MCF 10A (cell line): ENCODE measurements at regions not wholly inside any gene's neighbourhood (a gene's known extent, or its start where the extent isn't known, plus 50 kb on each side); places are given as distances from the start of the nearest gene placed in this dataset.

ENCODE experiments used
- BruUV-seq: library from RNA; stranded (reverse); fragments of 400-500 nt; replicated peaks from 2 replicates; lab custom pipeline; 2021; lab: Mats Ljungman, UMichigan
- CTCF ChIA-PET: fragments of 300-600 bp; sonication (Branson Sonifier 250); formaldehyde crosslinking; extraction: SDS; loops from one replicate; lab custom pipeline; 2021; ENCODE audit warnings: antibody characterized with exemption, inconsistent platforms; lab: Yijun Ruan, JAX
- POLR2A ChIA-PET: fragments of 300-600, 350-650 bp; sonication (Branson Sonifier 250); formaldehyde crosslinking; extraction: SDS; loops from one replicate; lab custom pipeline; 2020; ENCODE audit warnings: antibody characterized with exemption, inconsistent platforms; lab: Yijun Ruan, JAX
- DNase-seq: peaks from one replicate; pipeline ENCODE4 v3.0.0-alpha.2; 2018; ENCODE audit not compliant: unreplicated experiment
- H3K27ac Mint-ChIP-seq: one replicate; pipeline ENCODE4 v1.8.0; 2022; ENCODE audit warnings: mild to moderate bottlenecking, low read depth, mixed read lengths; ENCODE audit not compliant: unreplicated experiment
- H3K27me3 Mint-ChIP-seq: one replicate; pipeline ENCODE4 v1.8.0; 2022; ENCODE audit warnings: mixed read lengths; ENCODE audit not compliant: insufficient read depth, unreplicated experiment
- H3K36me3 Mint-ChIP-seq: one replicate; pipeline ENCODE4 v1.8.0; 2022; ENCODE audit warnings: mild to moderate bottlenecking, moderate library complexity, mixed read lengths; ENCODE audit not compliant: insufficient read depth, unreplicated experiment
- H3K4me1 Mint-ChIP-seq: one replicate; pipeline ENCODE4 v1.8.0; 2022; ENCODE audit warnings: mixed read lengths; ENCODE audit not compliant: insufficient read depth, unreplicated experiment
- H3K4me3 Mint-ChIP-seq: one replicate; pipeline ENCODE4 v1.8.0; 2022; ENCODE audit warnings: mild to moderate bottlenecking, moderate library complexity, mixed read lengths; ENCODE audit not compliant: unreplicated experiment
- H3K9me3 Mint-ChIP-seq: one replicate; pipeline ENCODE4 v1.8.0; 2022; ENCODE audit warnings: mixed read lengths; ENCODE audit not compliant: unreplicated experiment
- intact Hi-C: fragments of 100-400 bp; cut with micrococcal nuclease; formaldehyde crosslinking; loops from 2 replicates; pipeline ENCODE4 v1.14.1; 2022
- TF ChIP-seq, protein P1 (sequence below): fragments of 200-600 bp; IDR thresholded peaks from one replicate; pipeline ENCODE4 v1.8.0; 2022; ENCODE audit warnings: antibody characterized with exemption, mild to moderate bottlenecking; ENCODE audit not compliant: unreplicated experiment

- Mint-ChIP-seq H3K27ac (no peak overlapping the region), H3K9me3 (no peaks in the 10 kb centered on the region), H3K4me3 (no peak overlapping the region), H3K36me3 (no peaks in the 10 kb centered on the region), H3K4me1 (no peaks in the 10 kb centered on the region), H3K27me3 (no peaks in the 10 kb centered on the region)
- intact Hi-C loops = no loop called here
- ChIA-PET POLR2A (interaction anchor here (0.9 kb wide), 1 partner anchor 10 kb away, joined by 3 read pairs; no protein-coding TSS in a partner anchor), CTCF (interaction anchor here (0.6 to 1.4 kb wide), 4 partner anchors 8 to 460 kb away, joined by 3 to 5 read pairs (median 4); no protein-coding TSS in a partner anchor)
- no TSS peak for BruUV-seq
- no peak for DNase-seq
- TF ChIP-seq, protein P1, sequence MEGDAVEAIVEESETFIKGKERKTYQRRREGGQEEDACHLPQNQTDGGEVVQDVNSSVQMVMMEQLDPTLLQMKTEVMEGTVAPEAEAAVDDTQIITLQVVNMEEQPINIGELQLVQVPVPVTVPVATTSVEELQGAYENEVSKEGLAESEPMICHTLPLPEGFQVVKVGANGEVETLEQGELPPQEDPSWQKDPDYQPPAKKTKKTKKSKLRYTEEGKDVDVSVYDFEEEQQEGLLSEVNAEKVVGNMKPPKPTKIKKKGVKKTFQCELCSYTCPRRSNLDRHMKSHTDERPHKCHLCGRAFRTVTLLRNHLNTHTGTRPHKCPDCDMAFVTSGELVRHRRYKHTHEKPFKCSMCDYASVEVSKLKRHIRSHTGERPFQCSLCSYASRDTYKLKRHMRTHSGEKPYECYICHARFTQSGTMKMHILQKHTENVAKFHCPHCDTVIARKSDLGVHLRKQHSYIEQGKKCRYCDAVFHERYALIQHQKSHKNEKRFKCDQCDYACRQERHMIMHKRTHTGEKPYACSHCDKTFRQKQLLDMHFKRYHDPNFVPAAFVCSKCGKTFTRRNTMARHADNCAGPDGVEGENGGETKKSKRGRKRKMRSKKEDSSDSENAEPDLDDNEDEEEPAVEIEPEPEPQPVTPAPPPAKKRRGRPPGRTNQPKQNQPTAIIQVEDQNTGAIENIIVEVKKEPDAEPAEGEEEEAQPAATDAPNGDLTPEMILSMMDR = no peak
Observed at GRCh38 chr6:85023721-85024120, 259.3 kb upstream of the TBX18 start.

DNA sequence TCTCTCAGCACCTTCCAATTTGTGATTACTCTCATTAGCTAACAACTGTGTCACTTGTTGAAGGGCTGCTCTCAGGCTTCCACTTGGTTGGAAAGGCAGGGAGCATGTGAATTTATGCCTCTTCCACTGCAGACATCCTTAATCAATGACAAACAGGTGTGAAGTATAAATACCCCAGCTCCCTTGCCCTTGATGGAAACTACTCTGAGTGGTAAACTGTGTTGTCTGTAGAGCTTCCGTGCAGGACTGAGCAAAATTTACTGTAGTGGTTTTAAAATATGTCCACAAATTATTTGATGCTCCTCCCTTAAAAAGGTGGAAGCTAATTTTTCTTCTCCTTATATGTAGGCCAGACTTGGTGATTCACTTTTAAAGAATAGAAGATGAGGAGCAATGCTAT is 253.0 kb upstream of the TBX18 start:
- H3K4me3 Mint-ChIP-seq = no peak overlapping the region
- H3K36me3 Mint-ChIP-seq = no peaks in the 10 kb centered on the region
- no peaks in the 10 kb centered on the region for H3K27me3 Mint-ChIP-seq
- DNase-seq = no peak
- H3K9me3 Mint-ChIP-seq = no peaks in the 10 kb centered on the region
- no peaks in the 10 kb centered on the region for H3K4me1 Mint-ChIP-seq
- POLR2A ChIA-PET = no interaction called here
- BruUV-seq = no TSS peak
- TF ChIP-seq, protein P1 = no peak
- no peak overlapping the region for H3K27ac Mint-ChIP-seq
- intact Hi-C loops = no loop called here
- CTCF ChIA-PET = no interaction called here

DNA sequence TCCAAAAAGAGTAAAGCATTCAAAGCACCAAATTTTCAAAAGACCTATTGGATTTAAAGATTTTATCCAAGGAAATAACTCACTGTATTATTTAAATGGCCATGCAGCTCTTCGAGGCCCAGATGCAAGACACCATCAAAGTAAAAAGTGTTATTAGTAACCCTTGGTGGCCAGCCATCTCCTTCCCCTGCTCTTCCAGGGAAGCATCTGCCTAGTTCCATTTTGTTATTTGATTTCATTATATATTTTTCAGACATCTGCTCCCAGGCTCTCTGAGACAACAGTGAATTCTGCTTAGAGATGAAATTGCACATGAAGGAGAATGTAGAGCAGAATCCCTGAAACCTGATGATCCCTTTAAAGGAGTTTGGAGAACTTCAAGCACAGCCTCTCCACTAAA is 252.3 kb upstream of the TBX18 start:
- no TSS peak for BruUV-seq
- POLR2A ChIA-PET = no interaction called here
- Mint-ChIP-seq H3K4me3 (no peak overlapping the region), H3K27ac (no peak overlapping the region), H3K4me1 (no peaks in the 10 kb centered on the region), H3K27me3 (no peaks in the 10 kb centered on the region), H3K9me3 (no peaks in the 10 kb centered on the region), H3K36me3 (no peaks in the 10 kb centered on the region)
- intact Hi-C loops = no loop called here
- CTCF ChIA-PET = interaction anchor here (0.6 kb wide), 1 partner anchor 463 kb away, joined by 3 read pairs; no protein-coding TSS in a partner anchor
- TF ChIP-seq, protein P1 = no peak
- no peak for DNase-seq

- TF ChIP-seq, protein P1 = peak; percentile 65
- POLR2A ChIA-PET = no interaction called here
- CTCF ChIA-PET = interaction anchor here (0.7 to 1.1 kb wide), 6 partner anchors 9 to 558 kb away, joined by 3 to 4 read pairs (median 3); no protein-coding TSS in a partner anchor
- no TSS peak for BruUV-seq
- Mint-ChIP-seq H3K4me1 (no peaks in the 10 kb centered on the region), H3K36me3 (no peaks in the 10 kb centered on the region), H3K9me3 (no peaks in the 10 kb centered on the region), H3K27ac (no peak overlapping the region), H3K27me3 (no peaks in the 10 kb centered on the region), H3K4me3 (no peak overlapping the region)
- DNase-seq = peak; percentile 64
- intact Hi-C loops = loop anchor here (1.0 to 2.0 kb wide), 4 partner anchors 109 to 772 kb away; no protein-coding TSS in a partner anchor
Observed at GRCh38 chr6:85015396-85015990, 251.1 kb upstream of the TBX18 start.
